OCI-LY3 (cell line): ENCODE measurements at regions not wholly inside any gene's neighbourhood (a gene's known extent, or its start where the extent isn't known, plus 50 kb on each side); places are given as distances from the start of the nearest gene placed in this dataset.

Experiments used
- CTCF ChIP-seq: fragments of 200-600, 300-600 bp; sonication (generic); IDR thresholded peaks from 2 replicates; pipeline ENCODE4 v1.5.1; 2014; ENCODE audit warnings: antibody characterized with exemption, low read length, low read depth
- EZH2phosphoT487 ChIP-seq: fragments of 200-600 bp; shearing (Covaris generic); IDR thresholded peaks from 2 replicates; pipeline ENCODE4 v1.6.1; 2018; ENCODE audit warnings: antibody characterized with exemption, mixed run types, low read depth

- no peak for TF ChIP-seq CTCF
- no peak for TF ChIP-seq EZH2phosphoT487
Observed at GRCh38 chr2:103327966-103328365, 566.1 kb downstream of the TMEM182 start.
